HG03378 (cell line): ENCODE measurements at regions not wholly inside any gene's neighbourhood (a gene's known extent, or its start where the extent isn't known, plus 50 kb on each side); places are given as distances from the start of the nearest gene placed in this dataset.

Experiments
- ATAC-seq: cut with Tn5 transposase; IDR thresholded peaks from one replicate; pipeline ENCODE4 v1.9.1; 2021; ENCODE audit warnings: mild to moderate bottlenecking, moderate library complexity; ENCODE audit not compliant: unreplicated experiment

- no peak for ATAC-seq
Observed at GRCh38 chr5:54656261-54656728, 138.7 kb downstream of the SNX18 start.

GRCh38 chr5:54655761-54656160 is 138.2 kb downstream of the SNX18 start:
- ATAC-seq, result no peak

GRCh38 chr5:54655266-54655665 is 137.7 kb downstream of the SNX18 start:
- no peak for ATAC-seq

- ATAC-seq, result no peak
Observed at GRCh38 chr5:54653956-54654614, 136.5 kb downstream of the SNX18 start.

GRCh38 chr5:54651482-54652076 is 134.0 kb downstream of the SNX18 start:
- no peak for ATAC-seq

GRCh38 chr5:54649041-54649504 is 131.5 kb downstream of the SNX18 start:
- ATAC-seq, result no peak

GRCh38 chr5:54646356-54647101 is 129.0 kb downstream of the SNX18 start:
- peak; percentile 96 for ATAC-seq

GRCh38 chr5:54645882-54646355 is 128.4 kb downstream of the SNX18 start:
- no peak for ATAC-seq

GRCh38 chr5:54644226-54644625 is 126.7 kb downstream of the SNX18 start:
- no peak for ATAC-seq

- no peak for ATAC-seq
Observed at GRCh38 chr5:54643685-54644106, 126.1 kb downstream of the SNX18 start.

- no peak for ATAC-seq
Observed at GRCh38 chr5:54639621-54640020, 122.1 kb downstream of the SNX18 start.

GRCh38 chr5:54638106-54638505 is 120.5 kb downstream of the SNX18 start:
- no peak for ATAC-seq

GRCh38 chr5:54637654-54638053 is 120.1 kb downstream of the SNX18 start:
- no peak for ATAC-seq

GRCh38 chr5:54634089-54634488 is 116.5 kb downstream of the SNX18 start:
- no peak for ATAC-seq

- no peak for ATAC-seq
Observed at GRCh38 chr5:54632131-54632701, 114.7 kb downstream of the SNX18 start.

GRCh38 chr5:54630738-54631359 is 113.3 kb downstream of the SNX18 start:
- ATAC-seq, result no peak

- ATAC-seq, result no peak
Observed at GRCh38 chr5:54629115-54629514, 111.6 kb downstream of the SNX18 start.

- ATAC-seq, result no peak
Observed at GRCh38 chr5:54628050-54628449, 110.5 kb downstream of the SNX18 start.

GRCh38 chr5:54626407-54626806 is 108.8 kb downstream of the SNX18 start:
- no peak for ATAC-seq

GRCh38 chr5:54624805-54625568 is 107.4 kb downstream of the SNX18 start:
- no peak for ATAC-seq
